ENCODE measurements at regions not wholly inside any gene's neighbourhood (a gene's known extent, or its start where the extent isn't known, plus 50 kb on each side); places are given as distances from the start of the nearest gene placed in this dataset.

DNA sequence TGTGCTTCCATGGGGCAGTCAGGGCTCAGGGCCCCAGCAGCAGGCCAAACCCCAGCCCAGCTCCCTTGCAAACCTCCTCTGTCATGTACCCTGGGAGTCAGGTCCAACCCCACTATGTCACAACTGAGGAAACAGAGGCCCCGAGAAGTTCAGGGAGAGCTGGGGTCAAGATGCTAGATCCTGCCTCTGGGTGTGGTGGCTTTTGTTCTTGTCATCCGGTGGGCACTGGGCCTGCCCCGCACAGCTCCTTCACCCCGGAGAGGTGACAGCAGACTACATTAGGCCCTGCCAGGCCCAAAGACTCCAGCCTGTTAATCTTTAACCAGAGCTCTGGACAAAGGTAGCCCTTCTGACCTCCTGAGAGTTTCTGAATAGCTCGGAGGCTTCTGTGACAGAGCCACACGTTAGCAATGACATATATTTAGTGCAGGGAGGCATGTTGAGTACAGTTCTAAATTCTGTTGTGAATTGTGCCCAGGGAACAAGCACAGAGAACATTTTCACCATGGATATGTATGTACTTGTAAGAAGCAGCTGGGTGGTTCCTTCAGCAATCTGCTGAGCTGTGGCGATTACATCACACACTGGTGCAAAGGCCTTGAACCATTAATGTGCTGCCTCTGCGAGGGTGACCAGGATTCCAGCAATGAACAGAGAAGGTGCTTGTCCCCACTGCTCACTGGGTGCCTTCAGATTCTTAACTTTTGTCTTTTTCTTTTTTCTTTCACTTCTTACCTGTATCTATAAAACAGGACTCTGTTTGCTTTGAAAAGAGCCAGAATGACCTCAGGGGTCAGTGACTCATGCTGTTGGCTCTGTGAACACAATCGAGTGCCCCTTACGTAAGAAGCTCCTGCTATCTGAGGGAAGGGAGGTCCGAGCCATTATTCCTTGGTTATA, 102.8 kb downstream of the RHOU start (continued):
- TF ChIP-seq, protein P1, sequence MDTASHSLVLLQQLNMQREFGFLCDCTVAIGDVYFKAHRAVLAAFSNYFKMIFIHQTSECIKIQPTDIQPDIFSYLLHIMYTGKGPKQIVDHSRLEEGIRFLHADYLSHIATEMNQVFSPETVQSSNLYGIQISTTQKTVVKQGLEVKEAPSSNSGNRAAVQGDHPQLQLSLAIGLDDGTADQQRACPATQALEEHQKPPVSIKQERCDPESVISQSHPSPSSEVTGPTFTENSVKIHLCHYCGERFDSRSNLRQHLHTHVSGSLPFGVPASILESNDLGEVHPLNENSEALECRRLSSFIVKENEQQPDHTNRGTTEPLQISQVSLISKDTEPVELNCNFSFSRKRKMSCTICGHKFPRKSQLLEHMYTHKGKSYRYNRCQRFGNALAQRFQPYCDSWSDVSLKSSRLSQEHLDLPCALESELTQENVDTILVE (CRISPR knock-in tag; IDR thresholded peaks at IDR 0.05) = peak; percentile 75; the same call in 1 of the 2 replicates
- no peak for TF ChIP-seq MAFK (conservative IDR thresholded peaks at IDR 0.05 in 1 of 2, IDR thresholded peaks at IDR 0.05 in 1 of 2; ENCODE audit: low read length in 2 of 2)
- TF ChIP-seq, protein P2, sequence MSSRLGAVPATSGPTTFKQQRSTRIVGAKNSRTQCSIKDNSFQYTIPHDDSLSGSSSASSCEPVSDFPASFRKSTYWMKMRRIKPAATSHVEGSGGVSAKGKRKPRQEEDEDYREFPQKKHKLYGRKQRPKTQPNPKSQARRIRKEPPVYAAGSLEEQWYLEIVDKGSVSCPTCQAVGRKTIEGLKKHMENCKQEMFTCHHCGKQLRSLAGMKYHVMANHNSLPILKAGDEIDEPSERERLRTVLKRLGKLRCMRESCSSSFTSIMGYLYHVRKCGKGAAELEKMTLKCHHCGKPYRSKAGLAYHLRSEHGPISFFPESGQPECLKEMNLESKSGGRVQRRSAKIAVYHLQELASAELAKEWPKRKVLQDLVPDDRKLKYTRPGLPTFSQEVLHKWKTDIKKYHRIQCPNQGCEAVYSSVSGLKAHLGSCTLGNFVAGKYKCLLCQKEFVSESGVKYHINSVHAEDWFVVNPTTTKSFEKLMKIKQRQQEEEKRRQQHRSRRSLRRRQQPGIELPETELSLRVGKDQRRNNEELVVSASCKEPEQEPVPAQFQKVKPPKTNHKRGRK (CRISPR knock-in tag; IDR thresholded peaks at IDR 0.05) = no peak
- TF ChIP-seq KDM5B (CRISPR knock-in tag; IDR thresholded peaks at IDR 0.05; ENCODE audit: borderline replicate concordance) = peak; percentile 79; the same call in 1 of the 2 replicates
- TF ChIP-seq RFX5 (IDR thresholded peaks at IDR 0.05; ENCODE audit: low read depth, low read length) = no peak
- no peak for TF ChIP-seq ZNF432 (CRISPR knock-in tag; IDR thresholded peaks at IDR 0.05; ENCODE audit: borderline replicate concordance)
- no peak for TF ChIP-seq ZC3H4 (CRISPR knock-in tag; IDR thresholded peaks at IDR 0.05; ENCODE audit: borderline replicate concordance)
- TF ChIP-seq, protein P3, sequence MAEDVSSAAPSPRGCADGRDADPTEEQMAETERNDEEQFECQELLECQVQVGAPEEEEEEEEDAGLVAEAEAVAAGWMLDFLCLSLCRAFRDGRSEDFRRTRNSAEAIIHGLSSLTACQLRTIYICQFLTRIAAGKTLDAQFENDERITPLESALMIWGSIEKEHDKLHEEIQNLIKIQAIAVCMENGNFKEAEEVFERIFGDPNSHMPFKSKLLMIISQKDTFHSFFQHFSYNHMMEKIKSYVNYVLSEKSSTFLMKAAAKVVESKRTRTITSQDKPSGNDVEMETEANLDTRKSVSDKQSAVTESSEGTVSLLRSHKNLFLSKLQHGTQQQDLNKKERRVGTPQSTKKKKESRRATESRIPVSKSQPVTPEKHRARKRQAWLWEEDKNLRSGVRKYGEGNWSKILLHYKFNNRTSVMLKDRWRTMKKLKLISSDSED (CRISPR knock-in tag; IDR thresholded peaks at IDR 0.05) = no peak
- no peak for TF ChIP-seq ARNT (IDR thresholded peaks at IDR 0.05)
- no peak for TF ChIP-seq ZNF296 (CRISPR knock-in tag; conservative IDR thresholded peaks at IDR 0.05)
- no peak for TF ChIP-seq EHMT2 (IDR thresholded peaks at IDR 0.05; ENCODE audit: borderline replicate concordance, low read depth, low read length)
- TF ChIP-seq ZNF263 (CRISPR knock-in tag; IDR thresholded peaks at IDR 0.05) = peak; percentile 50; the same call in 1 of the 2 replicates
- no peak for TF ChIP-seq CBX2 (IDR thresholded peaks at IDR 0.05; ENCODE audit: low read depth, low read length)
- TF ChIP-seq CBX2 (CRISPR knock-in tag; IDR thresholded peaks at IDR 0.05; ENCODE audit: low read depth) = no peak
- peak; percentile 29 for TF ChIP-seq ZNF781 (CRISPR knock-in tag; IDR thresholded peaks at IDR 0.05; ENCODE audit: borderline replicate concordance, not compliant biosample characterization)
- no peak for TF ChIP-seq ZNF282 (IDR thresholded peaks at IDR 0.05; ENCODE audit: partially characterized antibody)
- TF ChIP-seq ZNF567 (CRISPR knock-in tag; IDR thresholded peaks at IDR 0.05; ENCODE audit: borderline replicate concordance) = no peak
- peak; percentile 77 for TF ChIP-seq RBFOX2 (IDR thresholded peaks at IDR 0.05; ENCODE audit: low read depth, low read length)
- TF ChIP-seq, protein P4, sequence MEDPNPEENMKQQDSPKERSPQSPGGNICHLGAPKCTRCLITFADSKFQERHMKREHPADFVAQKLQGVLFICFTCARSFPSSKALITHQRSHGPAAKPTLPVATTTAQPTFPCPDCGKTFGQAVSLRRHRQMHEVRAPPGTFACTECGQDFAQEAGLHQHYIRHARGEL (CRISPR knock-in tag; IDR thresholded peaks at IDR 0.05) = no peak
- no peak for TF ChIP-seq SP1 (IDR thresholded peaks at IDR 0.05)
- no peak for TF ChIP-seq SP1 (CRISPR knock-in tag; IDR thresholded peaks at IDR 0.05)
- no peak for TF ChIP-seq ZNF570 (CRISPR knock-in tag; IDR thresholded peaks at IDR 0.05; ENCODE audit: borderline replicate concordance)
- no peak; the same call in 1 of the 2 replicates for TF ChIP-seq NAIF1 (CRISPR knock-in tag; IDR thresholded peaks at IDR 0.05; ENCODE audit: borderline replicate concordance)
- TF ChIP-seq EED (CRISPR knock-in tag; IDR thresholded peaks at IDR 0.05) = no peak
- TF ChIP-seq, protein P5, sequence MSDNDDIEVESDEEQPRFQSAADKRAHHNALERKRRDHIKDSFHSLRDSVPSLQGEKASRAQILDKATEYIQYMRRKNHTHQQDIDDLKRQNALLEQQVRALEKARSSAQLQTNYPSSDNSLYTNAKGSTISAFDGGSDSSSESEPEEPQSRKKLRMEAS (IDR thresholded peaks at IDR 0.05) = peak; percentile 39
- TF ChIP-seq PHB2 (IDR thresholded peaks at IDR 0.05; ENCODE audit: partially characterized antibody) = no peak
- 0 out of 2 replicates have a peak, but pooled peaks have one; percentile 61 for TF ChIP-seq DR1 (CRISPR knock-in tag; IDR thresholded peaks at IDR 0.05)

All from HepG2 (cell line).